GM18873 (cell line): ENCODE measurements at regions not wholly inside any gene's neighbourhood (a gene's known extent, or its start where the extent isn't known, plus 50 kb on each side); places are given as distances from the start of the nearest gene placed in this dataset.
"Not testable (repeated sequence)": the region's sequence is repeated elsewhere in the genome, so short reads cannot be mapped to it uniquely, and the experiment has no call there.

ENCODE experiments used
- ATAC-seq: cut with Tn5 transposase; IDR thresholded peaks from one replicate; pipeline ENCODE4 v1.9.1; 2021; ENCODE audit warnings: mild to moderate bottlenecking, moderate library complexity, moderate number of reproducible peaks; ENCODE audit not compliant: unreplicated experiment, low FRiP score

DNA sequence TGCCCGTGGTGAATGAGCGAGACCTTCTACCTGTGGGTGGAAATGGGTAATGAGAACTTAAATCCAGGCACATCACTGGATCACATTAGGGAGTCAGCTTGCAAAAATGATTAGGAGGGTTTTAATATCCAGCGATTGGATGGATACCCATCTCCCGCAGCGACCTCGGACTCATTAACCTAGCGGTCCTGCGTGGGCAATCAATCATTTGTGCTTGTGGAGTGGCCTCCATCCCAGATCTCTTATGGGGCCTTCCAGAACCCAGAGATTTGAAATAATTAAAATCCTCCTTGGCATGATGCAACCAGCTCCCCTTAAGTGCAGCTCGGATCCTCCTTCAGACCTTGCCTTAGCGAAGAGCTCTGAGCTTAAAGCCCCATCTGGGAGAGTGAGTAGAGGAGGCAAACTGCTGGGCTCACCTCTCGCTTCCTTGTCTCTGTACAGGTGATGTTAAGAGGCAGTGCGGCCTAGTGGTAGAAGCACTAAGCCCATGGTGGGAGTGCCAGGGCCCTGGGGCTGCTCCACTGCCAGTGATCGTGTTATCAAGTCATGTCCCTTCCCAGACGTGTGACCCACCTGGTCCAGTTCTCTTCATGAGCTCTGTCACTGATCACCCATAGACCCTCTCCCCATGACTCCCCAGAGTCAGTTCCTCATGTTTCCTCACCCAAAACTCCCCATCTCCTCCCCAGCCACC lies 285.2 kb upstream of the TLE3 start:
- ATAC-seq, result no peak

- ATAC-seq, result no peak
Observed at GRCh38 chr15:70382009-70382749, 284.5 kb upstream of the TLE3 start.

DNA sequence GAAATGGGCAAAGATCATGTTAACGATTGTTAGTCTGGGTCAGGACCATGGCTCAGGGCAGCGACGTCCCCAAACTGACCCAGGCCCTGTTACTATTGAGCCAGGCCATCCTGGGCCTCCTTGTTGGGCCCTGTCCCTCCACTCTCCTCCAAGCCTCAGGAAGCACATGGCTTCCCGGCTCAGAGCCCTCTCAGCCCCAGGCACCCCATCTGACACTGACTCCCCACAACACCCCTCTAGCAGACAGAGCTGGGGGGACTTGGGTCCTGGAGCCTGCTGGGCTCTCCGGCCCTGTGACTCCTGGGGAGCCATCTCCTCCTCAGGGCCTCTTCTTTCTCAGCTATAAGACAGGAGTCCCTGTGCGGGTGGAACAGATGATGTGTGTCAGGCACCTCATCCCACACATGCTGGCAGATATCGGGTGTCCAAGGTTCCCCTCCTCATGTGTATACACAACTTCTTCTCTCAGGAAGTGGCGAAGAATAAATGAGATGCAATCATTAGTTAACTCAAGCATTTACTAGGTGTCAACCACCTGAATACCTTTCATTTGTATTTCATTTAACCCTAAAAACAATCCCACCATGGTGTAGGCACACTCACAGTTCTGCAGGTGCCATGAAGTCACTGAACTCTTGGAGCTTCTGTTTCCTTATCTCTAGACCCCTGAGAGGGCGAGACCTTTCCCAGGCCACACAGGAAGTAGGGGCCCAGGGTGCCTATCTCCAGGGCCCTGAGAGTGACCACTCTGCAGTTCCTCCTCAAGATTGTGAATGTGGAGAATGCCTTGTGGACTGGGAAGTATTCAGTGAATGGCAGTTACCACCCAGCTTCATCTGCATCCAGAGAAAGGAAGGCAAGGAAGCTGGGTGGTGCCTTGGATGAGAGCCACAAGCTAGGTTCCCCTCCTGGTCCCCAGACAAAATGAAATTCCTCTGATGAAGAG lies 282.5 kb upstream of the TLE3 start:
- ATAC-seq, result no peak

GRCh38 chr15:70379134-70379533 lies 281.4 kb upstream of the TLE3 start:
- ATAC-seq, result no peak

- ATAC-seq, result no peak
Observed at GRCh38 chr15:70378126-70379031, 280.7 kb upstream of the TLE3 start.

GRCh38 chr15:70376929-70377691 lies 279.4 kb upstream of the TLE3 start:
- ATAC-seq, result no peak

DNA sequence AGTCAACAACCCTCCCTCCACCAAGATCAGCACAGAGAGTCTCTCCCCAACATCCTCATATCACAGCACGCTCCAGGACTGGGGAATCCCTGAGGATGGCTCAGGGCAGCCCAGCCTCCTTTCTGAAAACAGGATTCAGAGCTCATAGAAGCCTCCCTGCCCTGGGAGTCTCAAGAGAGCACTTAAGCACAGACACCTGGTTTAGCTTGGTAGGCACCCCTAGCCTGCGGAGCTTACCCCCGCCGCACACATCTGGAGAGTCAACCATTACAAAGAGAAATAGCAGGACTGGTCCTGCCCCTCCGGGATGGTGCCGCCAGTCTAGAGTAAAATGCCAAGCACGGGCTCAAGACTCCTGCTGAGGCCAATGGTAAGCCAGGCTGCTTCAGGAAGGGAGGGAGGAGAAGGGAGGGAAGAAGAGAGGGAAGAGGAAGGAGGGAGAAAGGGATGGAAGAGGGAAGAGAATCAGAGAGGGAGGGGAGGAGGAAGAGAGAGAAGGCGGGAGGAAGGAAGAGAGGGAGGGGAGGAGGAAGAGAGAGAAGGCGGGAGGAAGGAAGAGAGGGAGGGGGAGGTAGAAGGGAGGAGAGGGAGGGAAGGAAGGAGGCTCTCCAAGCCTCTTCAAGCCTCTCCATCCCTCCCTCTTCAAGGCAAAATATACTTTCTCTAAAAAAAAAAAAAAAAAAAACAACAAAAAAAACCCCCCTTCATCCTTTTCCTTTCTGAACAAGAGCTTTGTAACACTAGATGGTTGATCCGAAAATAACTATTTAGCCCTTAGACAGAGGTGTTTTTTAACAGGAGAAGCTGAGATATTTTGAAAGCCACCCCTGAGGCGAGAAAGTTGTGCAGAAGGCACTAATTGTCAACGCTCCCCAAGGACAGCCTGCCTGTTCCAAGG lies 278.6 kb upstream of the TLE3 start:
- ATAC-seq, result no peak

DNA sequence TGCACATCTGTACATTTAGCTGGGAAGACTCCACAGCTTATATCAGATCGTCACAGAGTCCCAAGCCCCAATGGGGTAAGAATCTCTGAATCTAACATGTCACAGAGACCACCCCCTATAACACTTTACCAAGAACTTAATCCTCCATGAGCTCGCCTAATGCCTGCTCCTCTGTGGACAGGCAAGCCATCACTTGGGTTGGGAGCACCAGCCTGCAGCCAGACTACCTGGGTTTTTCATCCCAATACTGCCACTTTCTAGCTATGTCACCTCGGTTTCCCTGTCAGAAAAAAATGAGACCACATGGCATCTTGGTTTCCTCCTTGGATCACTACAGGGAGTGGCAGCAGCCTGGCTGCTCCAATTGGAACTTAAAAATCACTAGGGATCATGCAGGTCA lies 277.9 kb upstream of the TLE3 start:
- ATAC-seq, result no peak

- ATAC-seq, result no peak
Observed at GRCh38 chr15:70375006-70375431, 277.3 kb upstream of the TLE3 start.

GRCh38 chr15:70374096-70374495 lies 276.4 kb upstream of the TLE3 start:
- no peak for ATAC-seq

DNA sequence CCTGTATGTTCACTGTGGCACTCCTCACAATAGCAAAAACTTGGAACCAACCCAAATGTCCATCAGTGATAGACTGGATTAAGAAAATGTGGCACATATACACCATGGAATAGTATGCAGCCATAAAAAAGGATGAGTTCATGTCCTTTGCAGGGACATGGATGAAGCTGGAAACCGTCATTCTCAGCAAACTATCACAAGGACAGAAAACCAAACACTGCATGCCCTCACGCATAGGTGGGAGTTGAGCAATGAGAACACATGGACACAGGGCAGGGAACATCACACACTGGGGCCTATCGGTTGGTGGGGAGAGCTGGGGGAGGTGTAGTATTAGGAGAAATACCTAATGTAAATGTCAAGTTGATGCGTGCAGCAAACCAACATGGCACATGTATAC lies 275.7 kb upstream of the TLE3 start:
- ATAC-seq, result not testable (repeated sequence)

- not testable (repeated sequence) for ATAC-seq
Observed at GRCh38 chr15:70367913-70368705, 270.4 kb upstream of the TLE3 start.

- not testable (repeated sequence) for ATAC-seq
Observed at GRCh38 chr15:70364023-70364422, 266.3 kb upstream of the TLE3 start.

DNA sequence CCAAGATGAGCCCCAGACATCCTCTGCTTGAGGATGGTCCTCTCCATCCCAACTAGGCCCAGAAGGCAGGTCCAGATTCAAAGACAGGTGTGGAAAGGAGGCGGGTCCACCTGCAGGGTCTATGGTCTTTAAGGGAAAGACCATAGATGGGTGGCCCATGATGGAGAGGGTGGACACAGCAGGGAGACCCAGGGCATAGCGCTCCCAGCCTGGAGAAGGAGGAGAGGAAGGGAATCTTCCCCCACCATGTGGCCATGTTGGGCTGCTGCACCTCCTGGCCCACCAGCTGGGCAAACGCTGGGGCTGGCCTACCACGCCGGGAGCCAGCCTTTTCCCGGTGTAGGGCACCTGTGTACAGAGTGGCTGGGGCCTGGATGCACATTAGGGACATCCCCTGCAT lies 265.2 kb upstream of the TLE3 start:
- no peak for ATAC-seq

DNA sequence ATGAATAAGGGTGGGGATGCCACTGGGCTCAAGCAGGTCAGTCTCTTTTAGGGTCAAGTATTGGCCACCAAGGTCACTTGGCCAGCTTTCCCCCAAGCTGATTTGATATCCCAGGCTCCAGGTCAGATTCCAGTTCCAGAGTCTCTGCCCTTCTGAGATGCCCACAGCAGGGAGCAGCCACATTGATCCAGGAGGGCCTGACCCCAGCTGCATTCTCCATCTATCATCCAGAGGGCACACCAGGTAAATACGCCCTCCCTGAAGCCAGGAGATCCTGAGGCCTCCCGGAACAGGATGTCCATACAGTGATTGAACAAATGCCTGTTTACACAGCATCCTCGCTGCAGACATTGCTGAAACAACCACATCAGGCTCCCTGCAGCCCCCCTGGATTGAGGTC lies 264.6 kb upstream of the TLE3 start:
- ATAC-seq, result no peak

- ATAC-seq, result no peak
Observed at GRCh38 chr15:70361891-70362290, 264.2 kb upstream of the TLE3 start.

- ATAC-seq, result no peak
Observed at GRCh38 chr15:70361106-70361505, 263.4 kb upstream of the TLE3 start.
